ENCODE measurements at regions not wholly inside any gene's neighbourhood (a gene's known extent, or its start where the extent isn't known, plus 50 kb on each side); places are given as distances from the start of the nearest gene placed in this dataset.

DNA sequence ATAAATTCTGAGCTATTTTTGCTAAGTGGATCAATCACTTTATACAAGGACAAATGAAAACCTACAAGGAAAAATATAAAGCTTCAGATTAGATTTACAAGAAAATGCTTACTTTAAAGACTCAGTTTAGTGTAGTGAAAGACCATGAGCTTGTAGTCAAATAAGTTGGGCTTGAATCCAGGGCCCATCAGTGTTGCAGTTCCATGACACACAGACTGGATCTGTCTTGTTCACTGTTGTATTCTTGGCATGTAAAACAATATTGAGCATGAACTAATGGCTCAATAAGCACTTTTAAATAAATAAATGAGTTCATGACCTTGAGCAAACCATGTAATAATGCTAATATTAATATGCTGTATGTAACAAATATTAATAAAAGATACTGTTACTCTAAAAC, 164.6 kb upstream of the KCND2 start:
- H3K27ac Mint-ChIP-seq, result no peak overlapping the region
- POLR2A ChIA-PET, result no interaction called here
- TF ChIP-seq, protein P1, sequence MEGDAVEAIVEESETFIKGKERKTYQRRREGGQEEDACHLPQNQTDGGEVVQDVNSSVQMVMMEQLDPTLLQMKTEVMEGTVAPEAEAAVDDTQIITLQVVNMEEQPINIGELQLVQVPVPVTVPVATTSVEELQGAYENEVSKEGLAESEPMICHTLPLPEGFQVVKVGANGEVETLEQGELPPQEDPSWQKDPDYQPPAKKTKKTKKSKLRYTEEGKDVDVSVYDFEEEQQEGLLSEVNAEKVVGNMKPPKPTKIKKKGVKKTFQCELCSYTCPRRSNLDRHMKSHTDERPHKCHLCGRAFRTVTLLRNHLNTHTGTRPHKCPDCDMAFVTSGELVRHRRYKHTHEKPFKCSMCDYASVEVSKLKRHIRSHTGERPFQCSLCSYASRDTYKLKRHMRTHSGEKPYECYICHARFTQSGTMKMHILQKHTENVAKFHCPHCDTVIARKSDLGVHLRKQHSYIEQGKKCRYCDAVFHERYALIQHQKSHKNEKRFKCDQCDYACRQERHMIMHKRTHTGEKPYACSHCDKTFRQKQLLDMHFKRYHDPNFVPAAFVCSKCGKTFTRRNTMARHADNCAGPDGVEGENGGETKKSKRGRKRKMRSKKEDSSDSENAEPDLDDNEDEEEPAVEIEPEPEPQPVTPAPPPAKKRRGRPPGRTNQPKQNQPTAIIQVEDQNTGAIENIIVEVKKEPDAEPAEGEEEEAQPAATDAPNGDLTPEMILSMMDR (IDR thresholded peaks at IDR 0.05), result no peak
- intact Hi-C loops (cut with micrococcal nuclease), result no loop called here
- no peak for ATAC-seq (ENCODE audit: low read depth)
- DNase-seq, result no peak
- CTCF ChIA-PET, result no interaction called here
- H3K9me3 Mint-ChIP-seq, result peaks cover 16% of the 10 kb centered on the region
- no peaks in the 10 kb centered on the region for H3K36me3 Mint-ChIP-seq (ENCODE audit: low read depth)
- H3K27me3 Mint-ChIP-seq, result no peaks in the 10 kb centered on the region
- H3K4me3 Mint-ChIP-seq, result no peak overlapping the region
- no peaks in the 10 kb centered on the region for H3K4me1 Mint-ChIP-seq

DNA sequence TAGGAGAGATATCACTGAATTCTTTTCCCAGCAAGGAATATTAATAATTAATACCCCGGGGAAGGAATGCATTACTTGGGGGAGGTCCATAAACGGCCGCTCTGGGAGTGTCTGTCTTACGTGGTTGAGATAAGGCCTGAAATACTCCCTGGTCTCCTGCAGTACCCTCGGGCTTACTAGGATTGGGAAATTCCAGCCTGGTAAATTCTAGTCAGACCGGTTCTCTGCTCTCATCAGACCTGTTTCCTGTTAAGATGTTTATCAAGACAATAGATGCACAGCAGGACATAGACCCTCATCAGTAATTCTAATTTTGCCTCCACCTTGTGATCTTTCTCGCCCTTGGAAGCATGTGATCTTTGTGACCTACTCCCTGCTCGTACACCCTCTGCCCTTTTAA, 162.8 kb upstream of the KCND2 start:
- no peaks in the 10 kb centered on the region for H3K27me3 Mint-ChIP-seq
- CTCF ChIA-PET, result no interaction called here
- ATAC-seq (ENCODE audit: low read depth) (no peak), DNase-seq (no peak)
- H3K36me3 Mint-ChIP-seq (ENCODE audit: low read depth), result no peaks in the 10 kb centered on the region
- H3K4me3 Mint-ChIP-seq, result no peak overlapping the region
- peaks cover 16% of the 10 kb centered on the region for H3K9me3 Mint-ChIP-seq
- POLR2A ChIA-PET, result no interaction called here
- no peaks in the 10 kb centered on the region for H3K4me1 Mint-ChIP-seq
- TF ChIP-seq, protein P1 (IDR thresholded peaks at IDR 0.05), result no peak
- H3K27ac Mint-ChIP-seq, result no peak overlapping the region
- intact Hi-C loops (cut with micrococcal nuclease), result no loop called here

DNA sequence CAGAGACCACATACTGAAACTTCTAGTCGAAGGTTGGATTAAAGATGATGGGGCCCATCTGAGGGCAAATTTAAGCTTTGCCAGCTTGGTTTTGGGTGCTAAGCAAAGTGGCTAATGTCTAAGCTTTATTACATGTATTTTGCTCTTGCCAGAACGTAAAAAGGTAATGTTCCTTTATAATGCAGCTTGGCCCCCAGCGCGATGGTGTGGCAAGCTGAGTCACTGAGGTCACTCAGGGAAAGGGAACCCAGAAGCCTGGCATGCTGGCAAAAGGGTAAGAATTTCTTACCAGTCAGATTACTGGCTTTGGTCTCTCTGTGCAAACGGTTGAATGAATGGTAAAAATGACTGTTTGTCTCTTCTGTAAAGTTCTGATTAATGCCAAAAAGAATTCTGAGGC, 158.3 kb upstream of the KCND2 start:
- no peak for DNase-seq
- no peaks in the 10 kb centered on the region for H3K4me1 Mint-ChIP-seq
- no peaks in the 10 kb centered on the region for H3K27me3 Mint-ChIP-seq
- no peak overlapping the region for H3K4me3 Mint-ChIP-seq
- H3K36me3 Mint-ChIP-seq (ENCODE audit: low read depth), result no peaks in the 10 kb centered on the region
- intact Hi-C loops (cut with micrococcal nuclease), result no loop called here
- TF ChIP-seq, protein P1 (IDR thresholded peaks at IDR 0.05), result no peak
- ChIA-PET CTCF (no interaction called here), POLR2A (no interaction called here)
- no peak for ATAC-seq (ENCODE audit: low read depth)
- no peak overlapping the region for H3K27ac Mint-ChIP-seq
- H3K9me3 Mint-ChIP-seq, result peaks cover 18% of the 10 kb centered on the region

DNA sequence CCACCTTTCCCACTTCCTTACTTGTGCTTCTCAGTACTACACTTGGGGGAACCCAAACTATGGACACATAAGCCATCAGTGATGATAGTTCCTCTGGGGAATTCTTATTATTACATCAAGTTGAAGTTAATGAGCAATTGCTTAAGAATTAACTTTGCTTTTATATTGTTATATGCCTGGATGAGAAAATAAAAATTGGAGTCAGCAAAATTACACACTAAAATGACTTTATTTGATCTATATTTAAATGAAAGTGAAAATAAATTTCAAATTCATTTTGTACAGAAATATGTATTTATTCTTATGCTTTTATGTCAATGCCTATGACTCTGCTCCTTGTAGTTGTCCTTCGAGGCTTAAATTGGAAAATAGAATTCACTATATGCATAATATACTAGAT, 149.4 kb upstream of the KCND2 start:
- ChIA-PET POLR2A (no interaction called here), CTCF (no interaction called here)
- TF ChIP-seq, protein P1 (IDR thresholded peaks at IDR 0.05), result no peak
- no peaks in the 10 kb centered on the region for H3K4me1 Mint-ChIP-seq
- H3K36me3 Mint-ChIP-seq (ENCODE audit: low read depth), result no peaks in the 10 kb centered on the region
- no peak for ATAC-seq (ENCODE audit: low read depth)
- intact Hi-C loops (cut with micrococcal nuclease), result no loop called here
- no peaks in the 10 kb centered on the region for H3K27me3 Mint-ChIP-seq
- H3K4me3 Mint-ChIP-seq, result no peak overlapping the region
- H3K9me3 Mint-ChIP-seq, result peaks cover 2% of the 10 kb centered on the region
- no peak overlapping the region for H3K27ac Mint-ChIP-seq
- no peak for DNase-seq

- Mint-ChIP-seq H3K27me3 (no peaks in the 10 kb centered on the region), H3K9me3 (peaks cover 22% of the 10 kb centered on the region), H3K27ac (no peak overlapping the region), H3K4me1 (no peaks in the 10 kb centered on the region), H3K4me3 (no peak overlapping the region), H3K36me3 (ENCODE audit: low read depth) (no peaks in the 10 kb centered on the region)
- POLR2A ChIA-PET, result no interaction called here
- DNase-seq (no peak), ATAC-seq (ENCODE audit: low read depth) (no peak)
- intact Hi-C loops (cut with micrococcal nuclease), result no loop called here
- TF ChIP-seq, protein P1 (IDR thresholded peaks at IDR 0.05), result no peak
- CTCF ChIA-PET, result no interaction called here
Observed at GRCh38 chr7:120131096-120131839, 141.7 kb upstream of the KCND2 start.
